ENCODE measurements at regions not wholly inside any gene's neighbourhood (a gene's known extent, or its start where the extent isn't known, plus 50 kb on each side); places are given as distances from the start of the nearest gene placed in this dataset.

GRCh38 chr11:96948066-96948465 is 558.3 kb downstream of the JRKL start:
- TF ChIP-seq CTCF (IDR thresholded peaks at IDR 0.05; ENCODE audit: low read depth, low read length) (no peak), POLR2A (IDR thresholded peaks at IDR 0.05; ENCODE audit: extremely low read depth, insufficient read length) (no peak)

Measured in NB4 (cell line).